HEK293 (cell line): ENCODE measurements at regions not wholly inside any gene's neighbourhood (a gene's known extent, or its start where the extent isn't known, plus 50 kb on each side); places are given as distances from the start of the nearest gene placed in this dataset.

Experiments used
- CTCF ChIP-seq: fragments of 450-650 bp; formaldehyde crosslinking; IDR thresholded peaks from 2 replicates; pipeline ENCODE4 v1.5.1; 2016; ENCODE audit warnings: missing biosample characterization, missing genetic modification characterization
- SCRT1 ChIP-seq: fragments of 450-650 bp; formaldehyde crosslinking; IDR thresholded peaks from 2 replicates; pipeline ENCODE4 v1.5.1; 2016; ENCODE audit warnings: missing biosample characterization, missing genetic modification characterization, borderline replicate concordance
- YY1 ChIP-seq: fragments of 450-650 bp; formaldehyde crosslinking; IDR thresholded peaks from 2 replicates; pipeline ENCODE4 v1.5.1; 2018; ENCODE audit warnings: missing biosample characterization, missing genetic modification characterization
- ZBTB21 ChIP-seq: fragments of 450-650 bp; formaldehyde crosslinking; IDR thresholded peaks from 2 replicates; pipeline ENCODE4 v1.5.1; 2017; ENCODE audit warnings: missing biosample characterization, missing genetic modification characterization
- ZEB2 ChIP-seq: fragments of 450-650 bp; formaldehyde crosslinking; IDR thresholded peaks from 2 replicates; pipeline ENCODE4 v1.5.1; 2016; ENCODE audit warnings: missing biosample characterization, missing genetic modification characterization
- ZFP3 ChIP-seq: fragments of 450-650 bp; formaldehyde crosslinking; IDR thresholded peaks from 2 replicates; pipeline ENCODE4 v1.5.1; 2016; ENCODE audit warnings: low read depth, missing biosample characterization, missing genetic modification characterization
- ZNF121 ChIP-seq: fragments of 450-650 bp; formaldehyde crosslinking; IDR thresholded peaks from 2 replicates; pipeline ENCODE4 v1.5.1; 2016; ENCODE audit warnings: missing biosample characterization, missing genetic modification characterization
- ZNF169 ChIP-seq: fragments of 450-650 bp; formaldehyde crosslinking; IDR thresholded peaks from 2 replicates; pipeline ENCODE4 v1.5.1; 2016; ENCODE audit warnings: missing biosample characterization, missing genetic modification characterization
- ZNF549 ChIP-seq: fragments of 450-650 bp; IDR thresholded peaks from 2 replicates; pipeline ENCODE4 v1.5.1; 2018; ENCODE audit warnings: missing biosample characterization, missing genetic modification characterization, mild to moderate bottlenecking, inconsistent platforms, moderate library complexity
- ZNF561 ChIP-seq: fragments of 450-650 bp; IDR thresholded peaks from 2 replicates; pipeline ENCODE4 v1.5.1; 2018; ENCODE audit warnings: missing biosample characterization, missing genetic modification characterization, borderline replicate concordance
- ZSCAN30 ChIP-seq: fragments of 450-650 bp; IDR thresholded peaks from 2 replicates; pipeline ENCODE4 v1.5.1; 2018; ENCODE audit warnings: missing biosample characterization, mild to moderate bottlenecking, missing genetic modification characterization, moderate library complexity
- TF ChIP-seq, protein P1 (sequence below): fragments of 450-650 bp; formaldehyde crosslinking; IDR thresholded peaks from 2 replicates; pipeline ENCODE4 v1.5.1; 2016; ENCODE audit warnings: missing biosample characterization, missing genetic modification characterization

- no peak for TF ChIP-seq ZNF121 (tag by site-specific recombination)
- no peak for TF ChIP-seq YY1 (tag by site-specific recombination)
- no peak for TF ChIP-seq CTCF (tag by site-specific recombination)
- TF ChIP-seq ZEB2 (tag by site-specific recombination): no peak
- TF ChIP-seq ZBTB21 (tag by site-specific recombination): no peak
- TF ChIP-seq ZNF561 (tag by site-specific recombination): no peak
- TF ChIP-seq ZNF549 (tag by site-specific recombination): no peak
- TF ChIP-seq ZNF169 (tag by site-specific recombination): no peak
- TF ChIP-seq ZSCAN30 (tag by site-specific recombination): no peak
- TF ChIP-seq, protein P1, sequence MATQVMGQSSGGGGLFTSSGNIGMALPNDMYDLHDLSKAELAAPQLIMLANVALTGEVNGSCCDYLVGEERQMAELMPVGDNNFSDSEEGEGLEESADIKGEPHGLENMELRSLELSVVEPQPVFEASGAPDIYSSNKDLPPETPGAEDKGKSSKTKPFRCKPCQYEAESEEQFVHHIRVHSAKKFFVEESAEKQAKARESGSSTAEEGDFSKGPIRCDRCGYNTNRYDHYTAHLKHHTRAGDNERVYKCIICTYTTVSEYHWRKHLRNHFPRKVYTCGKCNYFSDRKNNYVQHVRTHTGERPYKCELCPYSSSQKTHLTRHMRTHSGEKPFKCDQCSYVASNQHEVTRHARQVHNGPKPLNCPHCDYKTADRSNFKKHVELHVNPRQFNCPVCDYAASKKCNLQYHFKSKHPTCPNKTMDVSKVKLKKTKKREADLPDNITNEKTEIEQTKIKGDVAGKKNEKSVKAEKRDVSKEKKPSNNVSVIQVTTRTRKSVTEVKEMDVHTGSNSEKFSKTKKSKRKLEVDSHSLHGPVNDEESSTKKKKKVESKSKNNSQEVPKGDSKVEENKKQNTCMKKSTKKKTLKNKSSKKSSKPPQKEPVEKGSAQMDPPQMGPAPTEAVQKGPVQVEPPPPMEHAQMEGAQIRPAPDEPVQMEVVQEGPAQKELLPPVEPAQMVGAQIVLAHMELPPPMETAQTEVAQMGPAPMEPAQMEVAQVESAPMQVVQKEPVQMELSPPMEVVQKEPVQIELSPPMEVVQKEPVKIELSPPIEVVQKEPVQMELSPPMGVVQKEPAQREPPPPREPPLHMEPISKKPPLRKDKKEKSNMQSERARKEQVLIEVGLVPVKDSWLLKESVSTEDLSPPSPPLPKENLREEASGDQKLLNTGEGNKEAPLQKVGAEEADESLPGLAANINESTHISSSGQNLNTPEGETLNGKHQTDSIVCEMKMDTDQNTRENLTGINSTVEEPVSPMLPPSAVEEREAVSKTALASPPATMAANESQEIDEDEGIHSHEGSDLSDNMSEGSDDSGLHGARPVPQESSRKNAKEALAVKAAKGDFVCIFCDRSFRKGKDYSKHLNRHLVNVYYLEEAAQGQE (tag by site-specific recombination): no peak
- TF ChIP-seq ZFP3: no peak
- TF ChIP-seq SCRT1 (tag by site-specific recombination): no peak
Observed at GRCh38 chr13:76542176-76542575, 344.0 kb downstream of the KCTD12 start.
